Fibroblast of lung (primary cell): ENCODE measurements at regions not wholly inside any gene's neighbourhood (a gene's known extent, or its start where the extent isn't known, plus 50 kb on each side); places are given as distances from the start of the nearest gene placed in this dataset.

ENCODE experiments used
- DNase-seq, 2 donors: peaks; one replicate each; pipeline versions ENCODE4 v3.0.0 to v3.0.0-alpha.2; 2010; ENCODE audit warnings: low read depth in 2 of 2
- H2AFZ ChIP-seq: 2 replicates; pipeline ENCODE4 v1.5.1; 2012; ENCODE audit warnings: low read length, control low read depth, inconsistent platforms
- H3K27ac ChIP-seq: 2 replicates; pipeline ENCODE4 v1.5.1; 2011; ENCODE audit warnings: low read length, control low read depth; ENCODE audit not compliant: insufficient read depth
- H3K27me3 ChIP-seq: 2 replicates; pipeline ENCODE4 v1.5.1; 2011; ENCODE audit warnings: mild to moderate bottlenecking, low read length; ENCODE audit not compliant: control insufficient read depth, insufficient read depth
- H3K36me3 ChIP-seq: 2 replicates; pipeline ENCODE4 v1.5.1; 2011; ENCODE audit warnings: low read length; ENCODE audit not compliant: control insufficient read depth, insufficient read depth
- H3K4me1 ChIP-seq: 2 replicates; pipeline ENCODE4 v1.5.1; 2011; ENCODE audit warnings: low read length; ENCODE audit not compliant: control insufficient read depth, insufficient read depth; ENCODE audit errors: extremely low read depth
- H3K4me2 ChIP-seq: 2 replicates; pipeline ENCODE4 v1.5.1; 2011; ENCODE audit warnings: low read length, control low read depth; ENCODE audit not compliant: insufficient read depth; ENCODE audit errors: extremely low read depth
- H3K4me3 ChIP-seq, 4 experiments: fragments of 200-600 bp in 1 of 4; sonication (generic) in 1 of 4; replicated peaks in 1 of 4; 2 replicates each; pipeline ENCODE4 v1.5.1; 2011 to 2016; ENCODE audit warnings: low read length in 4 of 4, low read depth in 3 of 4, mild to moderate bottlenecking in 3 of 4, control low read depth in 2 of 4, inconsistent platforms in 1 of 4, mixed read lengths in 1 of 4; ENCODE audit not compliant: insufficient read depth in 1 of 4; ENCODE audit errors: control extremely low read depth in 1 of 4
- H3K79me2 ChIP-seq: 2 replicates; pipeline ENCODE4 v1.5.1; 2012; ENCODE audit warnings: mild to moderate bottlenecking, low read length, inconsistent platforms; ENCODE audit not compliant: control insufficient read depth, insufficient read depth
- H3K9ac ChIP-seq: 2 replicates; pipeline ENCODE4 v1.5.1; 2011; ENCODE audit warnings: mild to moderate bottlenecking, low read length, control low read depth; ENCODE audit not compliant: insufficient read depth
- H3K9me3 ChIP-seq: 2 replicates; pipeline ENCODE4 v1.5.1; 2012; ENCODE audit warnings: low read depth, low read length; ENCODE audit not compliant: control insufficient read depth, insufficient read depth
- H4K20me1 ChIP-seq: 2 replicates; pipeline ENCODE4 v1.5.1; 2011; ENCODE audit warnings: low read length; ENCODE audit not compliant: control insufficient read depth, insufficient read depth; ENCODE audit errors: extremely low read depth
- EZH2 ChIP-seq: IDR thresholded peaks from 2 replicates; pipeline ENCODE4 v1.5.1; 2012; ENCODE audit warnings: low read length, control low read depth, mild to moderate bottlenecking; ENCODE audit errors: missing control alignments
- TF ChIP-seq, protein P1 (sequence below), 2 donors: IDR thresholded peaks in 1 of 2; conservative IDR thresholded peaks in 1 of 2; 1 replicate in 1 of 2; 2 replicates in 1 of 2; pipeline ENCODE4 v1.5.1; 2011 to 2012; ENCODE audit warnings: low read length in 2 of 2, control low read depth in 1 of 2, inconsistent platforms in 1 of 2, low read depth in 1 of 2, mild to moderate bottlenecking in 1 of 2

GRCh38 chr10:44193166-44193565, 191.7 kb downstream of the CXCL12 start:
- DNase-seq, result peak in 1 of 2 donors; percentile 46
- H3K27ac ChIP-seq, result no peak overlapping the region
- no peaks in the 10 kb centered on the region for H4K20me1 ChIP-seq
- no peaks in the 10 kb centered on the region for H3K27me3 ChIP-seq
- H3K4me3 ChIP-seq, result no peak overlapping the region
- TF ChIP-seq, protein P1, sequence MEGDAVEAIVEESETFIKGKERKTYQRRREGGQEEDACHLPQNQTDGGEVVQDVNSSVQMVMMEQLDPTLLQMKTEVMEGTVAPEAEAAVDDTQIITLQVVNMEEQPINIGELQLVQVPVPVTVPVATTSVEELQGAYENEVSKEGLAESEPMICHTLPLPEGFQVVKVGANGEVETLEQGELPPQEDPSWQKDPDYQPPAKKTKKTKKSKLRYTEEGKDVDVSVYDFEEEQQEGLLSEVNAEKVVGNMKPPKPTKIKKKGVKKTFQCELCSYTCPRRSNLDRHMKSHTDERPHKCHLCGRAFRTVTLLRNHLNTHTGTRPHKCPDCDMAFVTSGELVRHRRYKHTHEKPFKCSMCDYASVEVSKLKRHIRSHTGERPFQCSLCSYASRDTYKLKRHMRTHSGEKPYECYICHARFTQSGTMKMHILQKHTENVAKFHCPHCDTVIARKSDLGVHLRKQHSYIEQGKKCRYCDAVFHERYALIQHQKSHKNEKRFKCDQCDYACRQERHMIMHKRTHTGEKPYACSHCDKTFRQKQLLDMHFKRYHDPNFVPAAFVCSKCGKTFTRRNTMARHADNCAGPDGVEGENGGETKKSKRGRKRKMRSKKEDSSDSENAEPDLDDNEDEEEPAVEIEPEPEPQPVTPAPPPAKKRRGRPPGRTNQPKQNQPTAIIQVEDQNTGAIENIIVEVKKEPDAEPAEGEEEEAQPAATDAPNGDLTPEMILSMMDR (conservative IDR thresholded peaks at IDR 0.05 in 1 of 2, IDR thresholded peaks at IDR 0.05 in 1 of 2; ENCODE audit: low read depth in 1 of 2, low read length in 2 of 2), result no peak
- TF ChIP-seq EZH2, result no peak
- H3K4me1 ChIP-seq, result peaks cover 15% of the 10 kb centered on the region
- no peak overlapping the region for H3K4me2 ChIP-seq
- no peak overlapping the region for H2AFZ ChIP-seq
- no peaks in the 10 kb centered on the region for H3K36me3 ChIP-seq
- H3K9me3 ChIP-seq, result no peaks in the 10 kb centered on the region
- no peak overlapping the region for H3K9ac ChIP-seq
- no peaks in the 10 kb centered on the region for H3K79me2 ChIP-seq

- H3K9ac ChIP-seq, result no peak overlapping the region
- H3K4me2 ChIP-seq, result no peak overlapping the region
- H3K27ac ChIP-seq, result no peak overlapping the region
- no peaks in the 10 kb centered on the region for H3K36me3 ChIP-seq
- no peak overlapping the region for H2AFZ ChIP-seq
- H3K79me2 ChIP-seq, result no peaks in the 10 kb centered on the region
- no peak for DNase-seq
- no peaks in the 10 kb centered on the region for H4K20me1 ChIP-seq
- no peak for TF ChIP-seq EZH2
- TF ChIP-seq, protein P1 (conservative IDR thresholded peaks at IDR 0.05 in 1 of 2, IDR thresholded peaks at IDR 0.05 in 1 of 2; ENCODE audit: low read depth in 1 of 2, low read length in 2 of 2), result no peak
- H3K4me1 ChIP-seq, result peaks cover 15% of the 10 kb centered on the region
- H3K27me3 ChIP-seq, result peaks cover under 1% of the 10 kb centered on the region
- no peak overlapping the region for H3K4me3 ChIP-seq
- H3K9me3 ChIP-seq, result no peaks in the 10 kb centered on the region
These were observed 192.5 kb downstream of the CXCL12 start for GRCh38 chr10:44192435-44192834.

DNA sequence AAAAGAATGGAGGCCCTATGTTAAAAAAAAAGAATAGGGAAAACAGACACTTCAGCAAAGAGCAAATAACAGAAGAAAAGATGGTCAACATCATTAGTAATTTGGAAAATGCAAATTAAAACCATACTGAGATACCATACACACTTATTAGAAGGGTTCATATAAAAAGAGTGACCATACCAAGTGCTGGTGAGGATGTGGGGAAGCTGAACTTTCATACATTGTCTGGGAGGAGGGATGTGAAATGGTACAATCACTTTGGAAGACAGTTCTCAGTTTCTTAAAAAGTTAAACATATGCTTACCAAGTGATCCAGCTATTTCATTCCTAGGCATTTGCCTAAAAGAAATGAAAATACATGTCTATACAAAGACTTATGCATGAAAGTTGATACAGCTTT, 194.4 kb downstream of the CXCL12 start:
- Histone ChIP-seq H3K4me1 (peaks cover 11% of the 10 kb centered on the region), H3K36me3 (no peaks in the 10 kb centered on the region), H3K4me2 (no peak overlapping the region), H3K27ac (no peak overlapping the region), H3K4me3 (no peak overlapping the region), H3K79me2 (no peaks in the 10 kb centered on the region), H2AFZ (no peak overlapping the region), H4K20me1 (no peaks in the 10 kb centered on the region), H3K9ac (no peak overlapping the region), H3K27me3 (peaks cover 4% of the 10 kb centered on the region), H3K9me3 (no peaks in the 10 kb centered on the region)
- no peak for TF ChIP-seq EZH2
- TF ChIP-seq, protein P1 (conservative IDR thresholded peaks at IDR 0.05 in 1 of 2, IDR thresholded peaks at IDR 0.05 in 1 of 2; ENCODE audit: low read depth in 1 of 2, low read length in 2 of 2), result no peak
- no peak for DNase-seq
